ENCODE measurements at regions not wholly inside any gene's neighbourhood (a gene's known extent, or its start where the extent isn't known, plus 50 kb on each side); places are given as distances from the start of the nearest gene placed in this dataset.

DNA sequence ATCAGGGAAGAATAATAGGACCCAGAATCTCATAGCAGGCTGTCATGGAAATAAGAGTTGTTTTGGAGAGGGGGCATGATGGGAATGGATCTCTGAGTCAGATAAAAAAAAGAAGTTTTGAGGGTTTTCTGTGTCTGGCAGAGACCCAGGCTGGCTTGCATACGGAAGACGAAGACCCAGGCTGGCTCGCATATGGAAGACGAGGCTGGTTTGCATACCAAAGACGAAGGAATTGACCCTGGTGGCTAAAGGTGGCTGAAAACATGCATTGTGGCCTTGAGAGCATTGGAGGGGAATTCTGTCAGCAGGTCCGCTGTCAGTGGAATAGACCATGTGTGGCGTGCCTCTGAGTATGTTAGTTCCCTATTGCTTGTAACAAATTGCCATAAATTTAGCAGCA, 335.1 kb downstream of the BTBD3 start:
- H3K4me3 ChIP-seq (replicated peaks; ENCODE audit: low read depth, low read length), result no peak overlapping the region

DNA sequence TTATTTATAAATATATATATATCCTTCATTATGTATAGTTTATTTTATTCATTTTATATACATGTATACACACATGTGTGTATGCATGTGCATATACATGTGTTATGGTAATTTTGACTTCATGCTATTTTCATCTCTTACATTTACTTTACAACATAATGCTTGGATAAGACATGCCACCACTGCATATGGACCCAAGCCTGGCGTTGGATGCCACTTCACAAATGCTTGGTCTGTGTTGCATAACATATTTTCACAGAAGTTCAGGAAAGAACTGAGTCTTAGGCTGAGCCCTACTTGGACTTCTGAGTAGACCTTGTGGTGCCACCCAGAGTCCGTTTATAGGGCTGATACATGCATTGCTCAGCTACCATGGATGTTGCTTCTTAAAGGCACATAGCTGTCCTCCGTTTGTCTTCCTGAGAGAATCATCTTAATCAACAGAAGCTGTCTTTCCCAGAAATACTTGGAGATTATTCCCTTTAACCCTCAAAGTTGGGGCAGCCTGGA, 337.8 kb downstream of the BTBD3 start:
- TF ChIP-seq, protein P1, sequence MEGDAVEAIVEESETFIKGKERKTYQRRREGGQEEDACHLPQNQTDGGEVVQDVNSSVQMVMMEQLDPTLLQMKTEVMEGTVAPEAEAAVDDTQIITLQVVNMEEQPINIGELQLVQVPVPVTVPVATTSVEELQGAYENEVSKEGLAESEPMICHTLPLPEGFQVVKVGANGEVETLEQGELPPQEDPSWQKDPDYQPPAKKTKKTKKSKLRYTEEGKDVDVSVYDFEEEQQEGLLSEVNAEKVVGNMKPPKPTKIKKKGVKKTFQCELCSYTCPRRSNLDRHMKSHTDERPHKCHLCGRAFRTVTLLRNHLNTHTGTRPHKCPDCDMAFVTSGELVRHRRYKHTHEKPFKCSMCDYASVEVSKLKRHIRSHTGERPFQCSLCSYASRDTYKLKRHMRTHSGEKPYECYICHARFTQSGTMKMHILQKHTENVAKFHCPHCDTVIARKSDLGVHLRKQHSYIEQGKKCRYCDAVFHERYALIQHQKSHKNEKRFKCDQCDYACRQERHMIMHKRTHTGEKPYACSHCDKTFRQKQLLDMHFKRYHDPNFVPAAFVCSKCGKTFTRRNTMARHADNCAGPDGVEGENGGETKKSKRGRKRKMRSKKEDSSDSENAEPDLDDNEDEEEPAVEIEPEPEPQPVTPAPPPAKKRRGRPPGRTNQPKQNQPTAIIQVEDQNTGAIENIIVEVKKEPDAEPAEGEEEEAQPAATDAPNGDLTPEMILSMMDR (IDR thresholded peaks at IDR 0.05; ENCODE audit: low read depth, low read length, missing control alignments), result no peak
- H3K4me3 ChIP-seq (replicated peaks; ENCODE audit: low read depth, low read length), result no peak overlapping the region
- no peak for DNase-seq (ENCODE audit: extremely low read depth, low read depth)

More for the DNA sequence above, 335.1 kb downstream of the BTBD3 start:
- no peak for DNase-seq (ENCODE audit: extremely low read depth, low read depth)
- TF ChIP-seq, protein P1 (IDR thresholded peaks at IDR 0.05; ENCODE audit: low read depth, low read length, missing control alignments), result no peak

DNA sequence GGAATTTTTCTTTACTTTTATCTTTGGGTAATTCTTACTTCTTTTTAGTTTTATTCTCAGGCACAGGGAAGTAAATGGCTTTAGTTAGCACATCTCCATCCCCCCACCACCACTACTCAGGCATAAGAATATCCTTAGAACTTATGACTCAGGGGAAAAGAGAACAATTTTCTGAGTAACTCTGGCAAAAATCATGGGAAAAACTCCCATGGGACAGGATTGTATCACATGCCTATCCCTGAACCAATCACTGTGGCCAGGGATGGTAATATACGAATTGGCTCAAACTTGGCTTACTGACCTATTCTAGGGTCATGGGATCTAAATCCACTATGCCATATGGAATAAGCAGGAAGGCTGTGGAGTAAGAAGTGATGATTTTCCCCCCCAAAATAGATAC, 339.1 kb downstream of the BTBD3 start:
- no peak for DNase-seq (ENCODE audit: extremely low read depth, low read depth)
- no peak overlapping the region for H3K4me3 ChIP-seq (replicated peaks; ENCODE audit: low read depth, low read length)
- TF ChIP-seq, protein P1 (IDR thresholded peaks at IDR 0.05; ENCODE audit: low read depth, low read length, missing control alignments), result no peak

DNA sequence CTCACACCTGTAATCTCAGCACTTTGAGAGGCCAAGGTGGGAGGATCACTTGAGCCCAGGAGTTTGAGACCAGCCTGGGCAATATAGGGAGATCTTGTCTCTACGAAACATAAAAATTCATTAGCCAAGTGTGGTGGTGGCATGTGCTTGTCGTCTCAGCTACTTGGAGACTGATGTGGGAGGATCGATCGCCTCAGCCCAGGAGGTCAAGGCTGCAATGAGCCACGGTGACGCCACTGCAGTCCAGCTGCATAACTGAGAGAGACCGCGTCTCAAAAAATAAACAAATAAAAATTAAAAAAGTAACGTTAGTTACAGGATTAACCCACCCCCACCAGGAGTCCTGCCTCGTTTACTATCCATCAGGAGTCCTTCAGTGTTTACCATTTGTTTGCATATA, 345.1 kb downstream of the BTBD3 start:
- H3K4me3 ChIP-seq (replicated peaks; ENCODE audit: low read depth, low read length), result no peak overlapping the region
- DNase-seq (ENCODE audit: extremely low read depth, low read depth), result no peak
- TF ChIP-seq, protein P1 (IDR thresholded peaks at IDR 0.05; ENCODE audit: low read depth, low read length, missing control alignments), result no peak

DNA sequence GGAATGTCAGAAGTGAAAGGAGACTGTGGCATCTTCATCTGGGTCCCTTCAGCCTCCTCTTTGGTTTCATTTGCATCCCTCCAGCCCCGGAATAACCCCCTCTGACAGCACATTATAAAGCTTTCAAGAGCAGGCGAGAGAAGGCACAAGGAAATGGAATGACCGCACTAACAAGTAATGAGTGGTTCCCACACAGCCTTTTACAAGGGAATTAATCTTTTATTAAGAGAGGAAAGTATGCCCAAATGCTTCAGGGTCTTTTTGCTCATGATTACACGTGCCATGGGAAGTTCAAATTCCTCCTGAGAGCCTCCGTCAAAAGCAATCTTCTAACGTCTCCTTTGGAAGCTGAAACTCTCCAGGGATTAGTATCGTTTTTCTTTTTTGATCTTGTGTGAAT, 347.0 kb downstream of the BTBD3 start:
- no peak overlapping the region for H3K4me3 ChIP-seq (replicated peaks; ENCODE audit: low read depth, low read length)
- DNase-seq (ENCODE audit: extremely low read depth, low read depth), result no peak
- TF ChIP-seq, protein P1 (IDR thresholded peaks at IDR 0.05; ENCODE audit: low read depth, low read length, missing control alignments), result no peak

DNA sequence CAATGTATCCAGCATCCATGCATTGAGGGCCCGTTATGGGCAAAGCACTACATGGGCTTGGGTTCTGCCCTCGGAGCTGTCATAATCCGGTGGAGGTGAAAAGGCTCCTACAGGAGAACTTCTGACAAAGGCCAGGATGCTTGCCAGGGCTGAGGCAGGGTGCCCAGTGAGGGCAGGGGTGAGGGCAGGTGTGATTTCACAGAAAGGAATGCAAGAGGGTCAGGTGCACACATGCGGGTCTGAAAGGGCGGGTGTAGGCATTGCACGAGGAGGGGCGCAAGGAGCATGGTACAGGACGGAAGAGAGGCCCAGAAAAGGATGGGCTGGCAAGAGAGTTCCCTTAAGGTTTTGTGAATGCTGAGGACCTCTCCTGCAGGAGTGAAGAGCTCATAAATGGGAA, 348.0 kb downstream of the BTBD3 start:
- DNase-seq (ENCODE audit: extremely low read depth, low read depth), result no peak
- TF ChIP-seq, protein P1 (IDR thresholded peaks at IDR 0.05; ENCODE audit: low read depth, low read length, missing control alignments), result no peak
- H3K4me3 ChIP-seq (replicated peaks; ENCODE audit: low read depth, low read length), result no peak overlapping the region

DNA sequence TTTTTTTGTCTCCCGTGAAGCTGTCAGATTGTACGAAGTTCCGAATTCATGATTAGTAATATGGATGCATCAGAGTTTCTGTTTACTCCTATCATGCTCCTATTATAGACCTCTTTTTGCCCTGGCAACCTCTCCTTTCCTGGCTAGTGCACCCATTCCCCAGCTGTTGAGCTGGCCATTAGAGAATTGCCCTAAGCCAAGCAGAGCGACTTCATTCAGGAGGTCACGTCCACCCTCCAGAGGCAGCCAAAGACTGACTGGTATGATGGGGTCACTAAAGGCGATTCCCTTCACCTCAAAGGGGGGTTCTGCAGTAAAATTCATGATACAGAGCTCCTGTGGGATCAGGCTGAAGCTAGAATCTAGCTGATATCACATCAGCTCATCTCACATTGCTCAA, 351.9 kb downstream of the BTBD3 start:
- DNase-seq (ENCODE audit: extremely low read depth, low read depth), result no peak
- TF ChIP-seq, protein P1 (IDR thresholded peaks at IDR 0.05; ENCODE audit: low read depth, low read length, missing control alignments), result no peak
- H3K4me3 ChIP-seq (replicated peaks; ENCODE audit: low read depth, low read length), result no peak overlapping the region
